GM12878 (cell line): ENCODE measurements at regions not wholly inside any gene's neighbourhood (a gene's known extent, or its start where the extent isn't known, plus 50 kb on each side); places are given as distances from the start of the nearest gene placed in this dataset.

Experiments
- ATAC-seq: fragments of 200-7000 bp; cut with Tn5 transposase; 3 replicates; pipeline ENCODE4 v1.9.1; 2020; ENCODE audit warnings: mild to moderate bottlenecking, moderate library complexity
- BruUV-seq: library from RNA; stranded (reverse); fragments of 400-500 nt; replicated peaks from 2 replicates; lab custom pipeline; 2021; lab: Mats Ljungman, UMichigan
- CTCF ChIA-PET: fragments of 300-600 bp; sonication (Branson Sonifier 250); formaldehyde crosslinking; extraction: SDS; loops from one replicate; lab custom pipeline; 2021; ENCODE audit warnings: inconsistent platforms; lab: Yijun Ruan, JAX
- POLR2A ChIA-PET: fragments of 350-600 bp; formaldehyde crosslinking; extraction: SDS; loops from one replicate; lab custom pipeline; 2021; ENCODE audit warnings: inconsistent platforms; lab: Charles Lee
- RAD21 ChIA-PET: fragments of 300-600 bp; sonication (Branson Sonifier 250); formaldehyde crosslinking; loops from one replicate; lab custom pipeline; 2023; ENCODE audit warnings: antibody characterized with exemption; ENCODE audit not compliant: unreplicated experiment; lab: Charles Lee
- SMC1A ChIA-PET: fragments of 300-600 bp; sonication (Branson Sonifier 250); formaldehyde crosslinking; loops from one replicate; lab custom pipeline; 2023; ENCODE audit not compliant: unreplicated experiment, uncharacterized antibody; lab: Charles Lee
- DNase-seq: peaks from one replicate; pipeline ENCODE4 v3.0.0-alpha.2; 2011; ENCODE audit warnings: low read depth, low spot score
- FAIRE-seq: peaks from 3 replicates; lab custom pipeline; 2011; peaks lifted over from hg19 to GRCh38; lab: Jason Lieb, UNC
- H2AFZ ChIP-seq: 2 replicates; pipeline ENCODE4 v1.6.0; 2011; ENCODE audit warnings: low read depth, low read length, control low read depth; ENCODE audit not compliant: control insufficient read depth
- H3K27ac ChIP-seq: 2 replicates; pipeline ENCODE4 v1.5.1; 2011; ENCODE audit warnings: control low read depth; ENCODE audit not compliant: control insufficient read depth, insufficient read depth
- H3K27me3 ChIP-seq, 2 experiments: replicated peaks in 1 of 2; 2 replicates each; pipeline versions ENCODE4 v1.6.0 to v1.6.1; 2011; ENCODE audit warnings: low read length in 1 of 2; ENCODE audit not compliant: control insufficient read depth in 2 of 2, insufficient read depth in 2 of 2
- H3K36me3 ChIP-seq, 2 experiments: 2 replicates each; pipeline ENCODE4 v1.5.1; 2011; ENCODE audit warnings: low read length in 1 of 2; ENCODE audit not compliant: control insufficient read depth in 2 of 2, insufficient read depth in 2 of 2
- H3K4me1 ChIP-seq: 2 replicates; pipeline ENCODE4 v1.6.1; 2011; ENCODE audit warnings: mild to moderate bottlenecking, low read length, moderate library complexity, mixed read lengths; ENCODE audit not compliant: control insufficient read depth, insufficient read depth
- H3K4me2 ChIP-seq: 2 replicates; pipeline ENCODE4 v1.6.0; 2011; ENCODE audit warnings: control low read depth; ENCODE audit not compliant: control insufficient read depth, insufficient read depth
- H3K4me3 ChIP-seq: fragments of 200-600 bp; sonication (generic); 2 replicates; pipeline ENCODE4 v1.5.1; 2016
- H3K79me2 ChIP-seq: 2 replicates; pipeline ENCODE4 v1.6.0; 2011; ENCODE audit warnings: low read length; ENCODE audit not compliant: control insufficient read depth, insufficient read depth
- H3K9ac ChIP-seq: 2 replicates; pipeline ENCODE4 v1.8.0; 2011; ENCODE audit warnings: low read length, control low read depth, mixed read lengths; ENCODE audit not compliant: control insufficient read depth, insufficient read depth
- H3K9me3 ChIP-seq: replicated peaks from 3 replicates; pipeline ENCODE4 v1.5.1; 2011; ENCODE audit warnings: mild to moderate bottlenecking, low read length; ENCODE audit not compliant: control insufficient read depth, insufficient read depth
- H4K20me1 ChIP-seq: 2 replicates; pipeline ENCODE4 v1.6.0; 2011; ENCODE audit not compliant: control insufficient read depth, insufficient read depth
- BHLHE40 ChIP-seq, 2 experiments: fragments of 450-650 bp in 1 of 2; IDR thresholded peaks; 2 replicates each; pipeline ENCODE4 v1.6.1; 2011 to 2017; ENCODE audit warnings: low read depth in 2 of 2, borderline replicate concordance in 1 of 2, improper control_type of control experiment in 1 of 2, low read length in 1 of 2, mild to moderate bottlenecking in 1 of 2
- CREM ChIP-seq: IDR thresholded peaks from 2 replicates; pipeline ENCODE4 v1.6.1; 2014; ENCODE audit warnings: antibody characterized with exemption, low read depth
- DPF2 ChIP-seq: fragments of 450-650 bp; IDR thresholded peaks from 2 replicates; pipeline ENCODE4 v1.6.1; 2017; ENCODE audit warnings: mild to moderate bottlenecking
- EGR1 ChIP-seq, 2 experiments: IDR thresholded peaks; 1 replicate in 1 of 2; 2 replicates in 1 of 2; pipeline ENCODE4 v1.6.1; 2011 to 2012; ENCODE audit warnings: low read depth in 2 of 2, low read length in 2 of 2, borderline replicate concordance in 1 of 2, mild to moderate bottlenecking in 1 of 2, moderate library complexity in 1 of 2
- GATAD2B ChIP-seq: fragments of 450-650 bp; conservative IDR thresholded peaks from 2 replicates; pipeline ENCODE4 v1.6.1; 2017; ENCODE audit warnings: low read depth, mild to moderate bottlenecking, moderate library complexity
- HDGF ChIP-seq: fragments of 450-650 bp; IDR thresholded peaks from 2 replicates; pipeline ENCODE4 v1.6.1; 2016; ENCODE audit warnings: antibody characterized with exemption
- IRF5 ChIP-seq: fragments of 450-650 bp; IDR thresholded peaks from 2 replicates; pipeline ENCODE4 v1.6.1; 2017; ENCODE audit warnings: borderline replicate concordance
- SIN3A ChIP-seq: IDR thresholded peaks from 2 replicates; pipeline ENCODE4 v1.6.1; 2012; ENCODE audit warnings: low read depth, low read length, improper control_type of control experiment
- SIX5 ChIP-seq: IDR thresholded peaks from 2 replicates; pipeline ENCODE4 v1.6.1; 2011; ENCODE audit warnings: mild to moderate bottlenecking, low read depth, low read length, moderate library complexity; ENCODE audit not compliant: severe bottlenecking
- SRF ChIP-seq, 2 experiments: IDR thresholded peaks; 2 replicates each; pipeline ENCODE4 v1.6.1; 2011; ENCODE audit warnings: low read depth in 2 of 2, low read length in 2 of 2, mild to moderate bottlenecking in 1 of 2, moderate library complexity in 1 of 2
- WRNIP1 ChIP-seq: IDR thresholded peaks from 2 replicates; pipeline ENCODE4 v1.6.1; 2011; ENCODE audit warnings: low read depth, low read length, improper control_type of control experiment, borderline replicate concordance
- YBX1 ChIP-seq: fragments of 450-650 bp; IDR thresholded peaks from 2 replicates; pipeline ENCODE4 v1.6.1; 2016; ENCODE audit warnings: antibody characterized with exemption
- ZBTB4 ChIP-seq: fragments of 450-650 bp; formaldehyde crosslinking; IDR thresholded peaks from 2 replicates; pipeline ENCODE4 v1.4.0; 2022; ENCODE audit warnings: mild to moderate bottlenecking, moderate library complexity
- ZNF207 ChIP-seq: fragments of 450-650 bp; IDR thresholded peaks from 2 replicates; pipeline ENCODE4 v1.6.1; 2014; ENCODE audit warnings: antibody characterized with exemption, mild to moderate bottlenecking, borderline replicate concordance
- WGBS: methylation state at CpG from one replicate; pipeline ENCODE4 v1.1.6; 2016; ENCODE audit warnings: low lambda C conversion rate; ENCODE audit not compliant: insufficient replicate concordance, insufficient coverage; ENCODE audit errors: missing lambda C conversion rate; 5-methylcytosine and 5-hydroxymethylcytosine counted together
- in situ Hi-C: fragments of 300-500 bp; cut with MboI; formaldehyde crosslinking; loops from 9 replicates; pipeline ENCODE4 v1.14.3; 2018; ENCODE audit warnings: mixed read lengths
- intact Hi-C: fragments of 100-400 bp; cut with micrococcal nuclease; formaldehyde crosslinking; loops from one replicate; pipeline ENCODE4 v1.14.2; 2022; ENCODE audit not compliant: unreplicated experiment
- TF ChIP-seq, protein P1 (sequence below): IDR thresholded peaks from 2 replicates; pipeline ENCODE4 v1.6.1; 2012; ENCODE audit warnings: mild to moderate bottlenecking, low read depth, low read length

DNA sequence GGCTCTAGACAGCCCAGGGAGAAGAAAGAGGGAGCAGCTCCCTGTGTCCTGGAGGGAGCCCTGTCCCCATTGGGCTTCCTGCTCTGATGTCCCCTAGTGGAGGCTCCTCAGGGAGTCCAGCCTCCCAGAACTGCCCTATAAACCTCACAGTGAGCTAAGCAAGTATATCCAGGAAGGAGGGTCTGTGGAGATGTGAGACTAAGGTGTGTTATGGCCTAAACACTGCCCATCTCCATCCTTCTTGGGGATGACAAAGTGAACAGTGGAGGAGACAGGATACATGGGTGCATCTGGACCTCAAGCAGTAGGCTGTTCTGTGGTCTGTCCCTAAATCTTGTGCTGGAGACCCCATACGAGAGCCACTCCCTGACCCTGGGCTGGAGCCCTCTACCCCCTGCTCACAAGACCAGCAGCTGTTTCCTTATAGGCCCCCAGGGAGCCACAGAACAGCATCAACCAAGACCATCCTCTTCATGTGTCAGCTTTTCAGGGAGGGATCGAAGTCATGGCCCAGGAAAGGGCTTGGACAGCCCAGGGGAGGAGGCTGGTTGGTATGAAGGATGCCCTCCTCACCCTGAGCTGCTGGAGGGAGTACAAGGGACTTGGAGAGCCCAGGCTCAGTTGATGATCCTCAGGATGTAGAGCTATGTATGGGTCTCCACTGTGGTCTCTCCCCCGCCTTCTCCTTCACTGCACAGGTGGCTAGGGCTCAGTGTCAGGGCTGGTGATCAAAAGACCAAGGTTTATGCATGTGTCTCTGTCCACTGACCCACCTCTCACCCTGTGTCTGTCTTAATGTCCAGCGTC lies 49.7 kb upstream of the TOP3B start:
- H3K9ac ChIP-seq = no peak overlapping the region
- BruUV-seq = no TSS peak
- in situ Hi-C loops = loop anchor here (10.0 kb wide), 1 partner anchor 122 kb away; no protein-coding TSS in a partner anchor
- no peak for TF ChIP-seq HDGF
- no peak for TF ChIP-seq GATAD2B
- no peak for TF ChIP-seq WRNIP1
- TF ChIP-seq EGR1 (IDR thresholded peaks at IDR 0.05; ENCODE audit: borderline replicate concordance in 1 of 2, low read depth in 2 of 2, low read length in 2 of 2) = no peak
- no peak for TF ChIP-seq YBX1
- TF ChIP-seq ZNF207 = no peak
- no peak for TF ChIP-seq DPF2
- TF ChIP-seq, protein P1, sequence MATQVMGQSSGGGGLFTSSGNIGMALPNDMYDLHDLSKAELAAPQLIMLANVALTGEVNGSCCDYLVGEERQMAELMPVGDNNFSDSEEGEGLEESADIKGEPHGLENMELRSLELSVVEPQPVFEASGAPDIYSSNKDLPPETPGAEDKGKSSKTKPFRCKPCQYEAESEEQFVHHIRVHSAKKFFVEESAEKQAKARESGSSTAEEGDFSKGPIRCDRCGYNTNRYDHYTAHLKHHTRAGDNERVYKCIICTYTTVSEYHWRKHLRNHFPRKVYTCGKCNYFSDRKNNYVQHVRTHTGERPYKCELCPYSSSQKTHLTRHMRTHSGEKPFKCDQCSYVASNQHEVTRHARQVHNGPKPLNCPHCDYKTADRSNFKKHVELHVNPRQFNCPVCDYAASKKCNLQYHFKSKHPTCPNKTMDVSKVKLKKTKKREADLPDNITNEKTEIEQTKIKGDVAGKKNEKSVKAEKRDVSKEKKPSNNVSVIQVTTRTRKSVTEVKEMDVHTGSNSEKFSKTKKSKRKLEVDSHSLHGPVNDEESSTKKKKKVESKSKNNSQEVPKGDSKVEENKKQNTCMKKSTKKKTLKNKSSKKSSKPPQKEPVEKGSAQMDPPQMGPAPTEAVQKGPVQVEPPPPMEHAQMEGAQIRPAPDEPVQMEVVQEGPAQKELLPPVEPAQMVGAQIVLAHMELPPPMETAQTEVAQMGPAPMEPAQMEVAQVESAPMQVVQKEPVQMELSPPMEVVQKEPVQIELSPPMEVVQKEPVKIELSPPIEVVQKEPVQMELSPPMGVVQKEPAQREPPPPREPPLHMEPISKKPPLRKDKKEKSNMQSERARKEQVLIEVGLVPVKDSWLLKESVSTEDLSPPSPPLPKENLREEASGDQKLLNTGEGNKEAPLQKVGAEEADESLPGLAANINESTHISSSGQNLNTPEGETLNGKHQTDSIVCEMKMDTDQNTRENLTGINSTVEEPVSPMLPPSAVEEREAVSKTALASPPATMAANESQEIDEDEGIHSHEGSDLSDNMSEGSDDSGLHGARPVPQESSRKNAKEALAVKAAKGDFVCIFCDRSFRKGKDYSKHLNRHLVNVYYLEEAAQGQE = no peak
- no peak for TF ChIP-seq BHLHE40 (IDR thresholded peaks at IDR 0.05; ENCODE audit: borderline replicate concordance in 1 of 2, low read depth in 2 of 2, low read length in 1 of 2)
- TF ChIP-seq IRF5 = no peak
- TF ChIP-seq SIN3A = no peak
- TF ChIP-seq ZBTB4 (CRISPR knock-in tag) = no peak
- TF ChIP-seq SIX5 = no peak
- no peak for TF ChIP-seq CREM
- TF ChIP-seq SRF (IDR thresholded peaks at IDR 0.05; ENCODE audit: low read depth in 2 of 2, low read length in 2 of 2) = no peak

More for the DNA sequence above, 49.7 kb upstream of the TOP3B start:
- no peaks in the 10 kb centered on the region for H3K9me3 ChIP-seq
- SMC1A ChIA-PET = interaction anchor here (1.0 to 7.0 kb wide), 11 partner anchors 11 to 923 kb away, joined by 3 to 174 read pairs (median 11); no protein-coding TSS in a partner anchor
- no peak for DNase-seq
- POLR2A ChIA-PET = interaction anchor here (1.0 to 8.1 kb wide), 5 partner anchors 12 to 900 kb away, joined by 3 to 141 read pairs (median 15); no protein-coding TSS in a partner anchor
- 48% methylated on average over 4 of the region's 4 CpGs for WGBS
- RAD21 ChIA-PET = interaction anchor here (1.4 to 12.8 kb wide), 12 partner anchors 11 to 923 kb away, joined by 4 to 229 read pairs (median 20); no protein-coding TSS in a partner anchor
- H3K27ac ChIP-seq = no peak overlapping the region
- peaks cover 28% of the 10 kb centered on the region for H3K4me1 ChIP-seq
- H3K27me3 ChIP-seq = no peaks in the 10 kb centered on the region
- no peaks in the 10 kb centered on the region for H3K36me3 ChIP-seq
- CTCF ChIA-PET = interaction anchor here (0.6 to 13.5 kb wide), 14 partner anchors 11 to 923 kb away, joined by 3 to 177 read pairs (median 22); no protein-coding TSS in a partner anchor
- H3K79me2 ChIP-seq = peaks cover 8% of the 10 kb centered on the region
- H2AFZ ChIP-seq = no peak overlapping the region
- FAIRE-seq = no peak
- intact Hi-C loops = no loop called here
- no peak overlapping the region for H3K4me3 ChIP-seq
- no peaks in the 10 kb centered on the region for H4K20me1 ChIP-seq
- ATAC-seq = no peak
- H3K4me2 ChIP-seq = no peak overlapping the region
